GM23338 (cell line): ENCODE measurements at regions not wholly inside any gene's neighbourhood (a gene's known extent, or its start where the extent isn't known, plus 50 kb on each side); places are given as distances from the start of the nearest gene placed in this dataset.

Experiments
- ATAC-seq: fragments of 200-7000 bp; cut with Tn5 transposase; 3 replicates; pipeline ENCODE4 v1.9.1; 2020
- DNase-seq: peaks from one replicate; pipeline ENCODE4 v3.0.0-alpha.2; 2015; ENCODE audit warnings: low spot score
- H2AFZ ChIP-seq: fragments of 200-600 bp; sonication (generic); 2 replicates; pipeline ENCODE4 v1.8.0; 2016; ENCODE audit warnings: antibody characterized with exemption, mild to moderate bottlenecking, moderate library complexity
- H3F3A ChIP-seq: fragments of 200-600 bp; sonication (generic); replicated peaks from 2 replicates; pipeline ENCODE4 v1.8.0; 2017; ENCODE audit warnings: antibody characterized with exemption, mixed run types, low read depth
- H3K27ac ChIP-seq: fragments of 200-600 bp; sonication (generic); 2 replicates; pipeline ENCODE4 v1.6.1; 2016; ENCODE audit warnings: low read depth
- H3K27me3 ChIP-seq: fragments of 200-600 bp; sonication (generic); 2 replicates; pipeline ENCODE4 v1.8.0; 2016; ENCODE audit warnings: mild to moderate bottlenecking, mixed run types, moderate library complexity; ENCODE audit not compliant: insufficient read depth
- H3K36me3 ChIP-seq: fragments of 200-600 bp; sonication (generic); 2 replicates; pipeline ENCODE4 v1.8.0; 2016; ENCODE audit warnings: mild to moderate bottlenecking; ENCODE audit not compliant: insufficient read depth
- H3K4me1 ChIP-seq: fragments of 200-600 bp; sonication (generic); 2 replicates; pipeline ENCODE4 v1.8.0; 2016; ENCODE audit warnings: mild to moderate bottlenecking, moderate library complexity; ENCODE audit not compliant: insufficient read depth
- H3K4me2 ChIP-seq: fragments of 200-600 bp; sonication (generic); 2 replicates; pipeline ENCODE4 v1.7.1; 2017; ENCODE audit warnings: mixed run types
- H3K4me3 ChIP-seq: fragments of 200-600 bp; sonication (generic); 2 replicates; pipeline ENCODE4 v1.6.1; 2016; ENCODE audit warnings: mixed run types
- H3K79me2 ChIP-seq: fragments of 200-600 bp; sonication (generic); replicated peaks from 2 replicates; pipeline ENCODE4 v1.8.0; 2017; ENCODE audit warnings: mild to moderate bottlenecking; ENCODE audit not compliant: insufficient read depth
- H3K9me2 ChIP-seq: fragments of 200-600 bp; sonication (generic); 2 replicates; pipeline ENCODE4 v1.8.0; 2017; ENCODE audit not compliant: insufficient read depth
- H4K20me1 ChIP-seq: fragments of 200-600 bp; sonication (generic); replicated peaks from 2 replicates; pipeline ENCODE4 v1.8.0; 2017; ENCODE audit warnings: mild to moderate bottlenecking; ENCODE audit not compliant: insufficient read depth
- H3K27ac Mint-ChIP-seq: 2 replicates; pipeline ENCODE4 v1.8.0; 2020; ENCODE audit warnings: inconsistent platforms, mild to moderate bottlenecking, moderate library complexity, mixed read lengths
- H3K27me3 Mint-ChIP-seq: 3 replicates; pipeline ENCODE4 v1.8.0; 2022; ENCODE audit warnings: low read depth, mild to moderate bottlenecking, moderate library complexity, mixed read lengths, inconsistent platforms; ENCODE audit not compliant: insufficient read depth, poor library complexity
- H3K36me3 Mint-ChIP-seq: 3 replicates; pipeline ENCODE4 v1.8.0; 2021; ENCODE audit warnings: low read depth, mild to moderate bottlenecking, inconsistent platforms, moderate library complexity, mixed read lengths
- H3K4me1 Mint-ChIP-seq: 3 replicates; pipeline ENCODE4 v1.8.0; 2020; ENCODE audit warnings: mild to moderate bottlenecking, inconsistent platforms, mixed read lengths
- H3K4me3 Mint-ChIP-seq: 3 replicates; pipeline ENCODE4 v1.8.0; 2021; ENCODE audit warnings: moderate library complexity, mild to moderate bottlenecking, inconsistent platforms, mixed read lengths
- H3K9me3 Mint-ChIP-seq: 3 replicates; pipeline ENCODE4 v1.8.0; 2020; ENCODE audit warnings: moderate library complexity, mild to moderate bottlenecking, inconsistent platforms, mixed read lengths
- CREB1 ChIP-seq: fragments of 250-450 bp; sonication (Bioruptor Pico); IDR thresholded peaks from 2 replicates; pipeline ENCODE4 v1.5.0; 2020; ENCODE audit warnings: low read depth, mild to moderate bottlenecking, moderate library complexity
- EZH2phosphoT487 ChIP-seq: fragments of 200-600 bp; sonication (generic); IDR thresholded peaks from one replicate; pipeline ENCODE4 v1.8.1; 2018; ENCODE audit warnings: antibody characterized with exemption; ENCODE audit not compliant: unreplicated experiment
- JUNB ChIP-seq: IDR thresholded peaks from one replicate; pipeline ENCODE4 v1.6.1; 2016; ENCODE audit warnings: antibody characterized with exemption; ENCODE audit not compliant: unreplicated experiment
- NANOG ChIP-seq: IDR thresholded peaks from 2 replicates; pipeline ENCODE4 v1.6.1; 2016; ENCODE audit warnings: antibody characterized with exemption, borderline replicate concordance
- POLR2AphosphoS5 ChIP-seq: IDR thresholded peaks from 2 replicates; pipeline ENCODE4 v1.6.1; 2016; ENCODE audit warnings: antibody characterized with exemption, low read depth
- ZNF114 ChIP-seq: fragments of 250-450 bp; sonication (Bioruptor Pico); IDR thresholded peaks from 2 replicates; pipeline ENCODE4 v1.5.0; 2020; ENCODE audit warnings: mild to moderate bottlenecking, moderate library complexity
- ZNF331 ChIP-seq: fragments of 250-450 bp; sonication (Bioruptor Pico); IDR thresholded peaks from 2 replicates; pipeline ENCODE4 v1.5.0; 2020; ENCODE audit warnings: low read depth, mild to moderate bottlenecking, moderate library complexity
- TF ChIP-seq, protein P1 (sequence below): fragments of 250-450 bp; sonication (Bioruptor Pico); IDR thresholded peaks from 2 replicates; pipeline ENCODE4 v1.5.0; 2020; ENCODE audit warnings: mild to moderate bottlenecking, moderate library complexity
- TF ChIP-seq, protein P2 (sequence below): IDR thresholded peaks from one replicate; pipeline ENCODE4 v1.6.1; 2018; ENCODE audit warnings: antibody characterized with exemption; ENCODE audit not compliant: unreplicated experiment
- TF ChIP-seq, protein P3 (sequence below): IDR thresholded peaks from 2 replicates; pipeline ENCODE4 v1.6.1; 2016; ENCODE audit warnings: antibody characterized with exemption
- TF ChIP-seq, protein P4 (sequence below), 2 experiments: fragments of 200-600 bp in 1 of 2; sonication (generic) in 1 of 2; conservative IDR thresholded peaks; 2 replicates each; pipeline versions ENCODE4 v1.5.1 to v1.6.1; 2016 to 2017; ENCODE audit warnings: antibody characterized with exemption in 2 of 2, low read depth in 2 of 2, mild to moderate bottlenecking in 2 of 2, moderate library complexity in 1 of 2

DNA sequence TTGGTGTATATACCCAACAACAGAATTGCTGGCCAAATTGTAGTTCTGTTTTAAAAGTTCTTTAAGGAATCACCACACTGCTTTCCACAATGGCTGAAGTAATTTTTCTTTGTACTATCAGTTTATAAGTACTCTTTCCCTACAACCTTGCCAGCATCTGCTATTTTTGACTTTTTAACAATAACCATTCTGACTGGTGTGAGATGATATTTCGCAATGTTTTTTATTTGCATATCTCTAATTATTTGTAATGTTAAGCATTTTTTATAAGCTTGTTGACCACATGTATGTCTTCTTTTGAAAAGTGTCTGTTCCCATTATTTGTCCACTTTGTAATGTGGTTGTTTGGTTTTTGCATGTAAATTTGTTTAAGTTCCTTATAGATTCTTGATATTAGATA lies 509.9 kb upstream of the POU3F4 start (continued):
- TF ChIP-seq, protein P1, sequence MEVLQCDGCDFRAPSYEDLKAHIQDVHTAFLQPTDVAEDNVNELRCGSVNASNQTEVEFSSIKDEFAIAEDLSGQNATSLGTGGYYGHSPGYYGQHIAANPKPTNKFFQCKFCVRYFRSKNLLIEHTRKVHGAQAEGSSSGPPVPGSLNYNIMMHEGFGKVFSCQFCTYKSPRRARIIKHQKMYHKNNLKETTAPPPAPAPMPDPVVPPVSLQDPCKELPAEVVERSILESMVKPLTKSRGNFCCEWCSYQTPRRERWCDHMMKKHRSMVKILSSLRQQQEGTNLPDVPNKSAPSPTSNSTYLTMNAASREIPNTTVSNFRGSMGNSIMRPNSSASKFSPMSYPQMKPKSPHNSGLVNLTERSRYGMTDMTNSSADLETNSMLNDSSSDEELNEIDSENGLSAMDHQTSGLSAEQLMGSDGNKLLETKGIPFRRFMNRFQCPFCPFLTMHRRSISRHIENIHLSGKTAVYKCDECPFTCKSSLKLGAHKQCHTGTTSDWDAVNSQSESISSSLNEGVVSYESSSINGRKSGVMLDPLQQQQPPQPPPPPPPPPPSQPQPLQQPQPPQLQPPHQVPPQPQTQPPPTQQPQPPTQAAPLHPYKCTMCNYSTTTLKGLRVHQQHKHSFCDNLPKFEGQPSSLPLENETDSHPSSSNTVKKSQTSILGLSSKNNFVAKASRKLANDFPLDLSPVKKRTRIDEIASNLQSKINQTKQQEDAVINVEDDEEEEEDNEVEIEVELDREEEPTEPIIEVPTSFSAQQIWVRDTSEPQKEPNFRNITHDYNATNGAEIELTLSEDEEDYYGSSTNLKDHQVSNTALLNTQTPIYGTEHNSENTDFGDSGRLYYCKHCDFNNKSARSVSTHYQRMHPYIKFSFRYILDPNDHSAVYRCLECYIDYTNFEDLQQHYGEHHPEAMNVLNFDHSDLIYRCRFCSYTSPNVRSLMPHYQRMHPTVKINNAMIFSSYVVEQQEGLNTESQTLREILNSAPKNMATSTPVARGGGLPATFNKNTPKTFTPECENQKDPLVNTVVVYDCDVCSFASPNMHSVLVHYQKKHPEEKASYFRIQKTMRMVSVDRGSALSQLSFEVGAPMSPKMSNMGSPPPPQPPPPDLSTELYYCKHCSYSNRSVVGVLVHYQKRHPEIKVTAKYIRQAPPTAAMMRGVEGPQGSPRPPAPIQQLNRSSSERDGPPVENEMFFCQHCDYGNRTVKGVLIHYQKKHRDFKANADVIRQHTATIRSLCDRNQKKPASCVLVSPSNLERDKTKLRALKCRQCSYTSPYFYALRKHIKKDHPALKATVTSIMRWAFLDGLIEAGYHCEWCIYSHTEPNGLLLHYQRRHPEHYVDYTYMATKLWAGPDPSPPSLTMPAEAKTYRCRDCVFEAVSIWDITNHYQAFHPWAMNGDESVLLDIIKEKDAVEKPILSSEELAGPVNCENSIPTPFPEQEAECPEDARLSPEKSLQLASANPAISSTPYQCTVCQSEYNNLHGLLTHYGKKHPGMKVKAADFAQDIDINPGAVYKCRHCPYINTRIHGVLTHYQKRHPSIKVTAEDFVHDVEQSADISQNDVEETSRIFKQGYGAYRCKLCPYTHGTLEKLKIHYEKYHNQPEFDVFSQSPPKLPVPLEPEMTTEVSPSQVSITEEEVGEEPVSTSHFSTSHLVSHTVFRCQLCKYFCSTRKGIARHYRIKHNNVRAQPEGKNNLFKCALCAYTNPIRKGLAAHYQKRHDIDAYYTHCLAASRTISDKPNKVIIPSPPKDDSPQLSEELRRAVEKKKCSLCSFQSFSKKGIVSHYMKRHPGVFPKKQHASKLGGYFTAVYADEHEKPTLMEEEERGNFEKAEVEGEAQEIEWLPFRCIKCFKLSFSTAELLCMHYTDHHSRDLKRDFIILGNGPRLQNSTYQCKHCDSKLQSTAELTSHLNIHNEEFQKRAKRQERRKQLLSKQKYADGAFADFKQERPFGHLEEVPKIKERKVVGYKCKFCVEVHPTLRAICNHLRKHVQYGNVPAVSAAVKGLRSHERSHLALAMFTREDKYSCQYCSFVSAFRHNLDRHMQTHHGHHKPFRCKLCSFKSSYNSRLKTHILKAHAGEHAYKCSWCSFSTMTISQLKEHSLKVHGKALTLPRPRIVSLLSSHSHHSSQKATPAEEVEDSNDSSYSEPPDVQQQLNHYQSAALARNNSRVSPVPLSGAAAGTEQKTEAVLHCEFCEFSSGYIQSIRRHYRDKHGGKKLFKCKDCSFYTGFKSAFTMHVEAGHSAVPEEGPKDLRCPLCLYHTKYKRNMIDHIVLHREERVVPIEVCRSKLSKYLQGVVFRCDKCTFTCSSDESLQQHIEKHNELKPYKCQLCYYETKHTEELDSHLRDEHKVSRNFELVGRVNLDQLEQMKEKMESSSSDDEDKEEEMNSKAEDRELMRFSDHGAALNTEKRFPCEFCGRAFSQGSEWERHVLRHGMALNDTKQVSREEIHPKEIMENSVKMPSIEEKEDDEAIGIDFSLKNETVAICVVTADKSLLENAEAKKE, result no peak
- TF ChIP-seq NANOG, result no peak
- no peak for TF ChIP-seq ZNF331
- no peak for TF ChIP-seq ZNF114 (CRISPR knock-in tag)
- TF ChIP-seq JUNB, result no peak

DNA sequence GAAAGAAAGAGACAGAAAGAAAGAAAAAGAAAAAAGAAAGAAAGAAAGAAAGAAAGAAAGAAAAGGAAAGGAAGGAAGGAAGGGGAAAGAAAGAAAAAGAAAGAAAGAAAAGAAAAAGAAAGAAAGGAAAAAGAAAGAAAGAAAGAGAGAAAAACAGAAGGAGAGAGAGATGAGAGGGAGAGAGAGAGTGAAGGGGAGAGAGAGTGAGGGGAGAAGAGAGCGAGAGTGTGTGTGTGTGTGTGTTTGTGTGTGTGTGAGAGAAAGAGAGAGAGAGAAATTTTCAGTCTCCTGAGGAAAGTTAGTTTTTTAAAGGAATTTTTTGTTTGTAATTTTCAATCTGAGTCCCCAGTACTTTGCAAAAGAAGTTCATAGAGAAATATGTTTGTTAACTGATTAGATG lies 504.1 kb upstream of the POU3F4 start:
- no peak for TF ChIP-seq ZNF331
- TF ChIP-seq POLR2AphosphoS5, result no peak
- TF ChIP-seq, protein P2, sequence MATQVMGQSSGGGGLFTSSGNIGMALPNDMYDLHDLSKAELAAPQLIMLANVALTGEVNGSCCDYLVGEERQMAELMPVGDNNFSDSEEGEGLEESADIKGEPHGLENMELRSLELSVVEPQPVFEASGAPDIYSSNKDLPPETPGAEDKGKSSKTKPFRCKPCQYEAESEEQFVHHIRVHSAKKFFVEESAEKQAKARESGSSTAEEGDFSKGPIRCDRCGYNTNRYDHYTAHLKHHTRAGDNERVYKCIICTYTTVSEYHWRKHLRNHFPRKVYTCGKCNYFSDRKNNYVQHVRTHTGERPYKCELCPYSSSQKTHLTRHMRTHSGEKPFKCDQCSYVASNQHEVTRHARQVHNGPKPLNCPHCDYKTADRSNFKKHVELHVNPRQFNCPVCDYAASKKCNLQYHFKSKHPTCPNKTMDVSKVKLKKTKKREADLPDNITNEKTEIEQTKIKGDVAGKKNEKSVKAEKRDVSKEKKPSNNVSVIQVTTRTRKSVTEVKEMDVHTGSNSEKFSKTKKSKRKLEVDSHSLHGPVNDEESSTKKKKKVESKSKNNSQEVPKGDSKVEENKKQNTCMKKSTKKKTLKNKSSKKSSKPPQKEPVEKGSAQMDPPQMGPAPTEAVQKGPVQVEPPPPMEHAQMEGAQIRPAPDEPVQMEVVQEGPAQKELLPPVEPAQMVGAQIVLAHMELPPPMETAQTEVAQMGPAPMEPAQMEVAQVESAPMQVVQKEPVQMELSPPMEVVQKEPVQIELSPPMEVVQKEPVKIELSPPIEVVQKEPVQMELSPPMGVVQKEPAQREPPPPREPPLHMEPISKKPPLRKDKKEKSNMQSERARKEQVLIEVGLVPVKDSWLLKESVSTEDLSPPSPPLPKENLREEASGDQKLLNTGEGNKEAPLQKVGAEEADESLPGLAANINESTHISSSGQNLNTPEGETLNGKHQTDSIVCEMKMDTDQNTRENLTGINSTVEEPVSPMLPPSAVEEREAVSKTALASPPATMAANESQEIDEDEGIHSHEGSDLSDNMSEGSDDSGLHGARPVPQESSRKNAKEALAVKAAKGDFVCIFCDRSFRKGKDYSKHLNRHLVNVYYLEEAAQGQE, result no peak
- TF ChIP-seq, protein P3, sequence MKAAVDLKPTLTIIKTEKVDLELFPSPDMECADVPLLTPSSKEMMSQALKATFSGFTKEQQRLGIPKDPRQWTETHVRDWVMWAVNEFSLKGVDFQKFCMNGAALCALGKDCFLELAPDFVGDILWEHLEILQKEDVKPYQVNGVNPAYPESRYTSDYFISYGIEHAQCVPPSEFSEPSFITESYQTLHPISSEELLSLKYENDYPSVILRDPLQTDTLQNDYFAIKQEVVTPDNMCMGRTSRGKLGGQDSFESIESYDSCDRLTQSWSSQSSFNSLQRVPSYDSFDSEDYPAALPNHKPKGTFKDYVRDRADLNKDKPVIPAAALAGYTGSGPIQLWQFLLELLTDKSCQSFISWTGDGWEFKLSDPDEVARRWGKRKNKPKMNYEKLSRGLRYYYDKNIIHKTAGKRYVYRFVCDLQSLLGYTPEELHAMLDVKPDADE, result no peak
- TF ChIP-seq, protein P4, sequence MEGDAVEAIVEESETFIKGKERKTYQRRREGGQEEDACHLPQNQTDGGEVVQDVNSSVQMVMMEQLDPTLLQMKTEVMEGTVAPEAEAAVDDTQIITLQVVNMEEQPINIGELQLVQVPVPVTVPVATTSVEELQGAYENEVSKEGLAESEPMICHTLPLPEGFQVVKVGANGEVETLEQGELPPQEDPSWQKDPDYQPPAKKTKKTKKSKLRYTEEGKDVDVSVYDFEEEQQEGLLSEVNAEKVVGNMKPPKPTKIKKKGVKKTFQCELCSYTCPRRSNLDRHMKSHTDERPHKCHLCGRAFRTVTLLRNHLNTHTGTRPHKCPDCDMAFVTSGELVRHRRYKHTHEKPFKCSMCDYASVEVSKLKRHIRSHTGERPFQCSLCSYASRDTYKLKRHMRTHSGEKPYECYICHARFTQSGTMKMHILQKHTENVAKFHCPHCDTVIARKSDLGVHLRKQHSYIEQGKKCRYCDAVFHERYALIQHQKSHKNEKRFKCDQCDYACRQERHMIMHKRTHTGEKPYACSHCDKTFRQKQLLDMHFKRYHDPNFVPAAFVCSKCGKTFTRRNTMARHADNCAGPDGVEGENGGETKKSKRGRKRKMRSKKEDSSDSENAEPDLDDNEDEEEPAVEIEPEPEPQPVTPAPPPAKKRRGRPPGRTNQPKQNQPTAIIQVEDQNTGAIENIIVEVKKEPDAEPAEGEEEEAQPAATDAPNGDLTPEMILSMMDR (conservative IDR thresholded peaks at IDR 0.05; ENCODE audit: low read depth in 2 of 2), result no peak
- TF ChIP-seq ZNF114 (CRISPR knock-in tag), result no peak
- TF ChIP-seq EZH2phosphoT487, result no peak
- TF ChIP-seq CREB1, result no peak
- Histone ChIP-seq H3K4me1 (no peaks in the 10 kb centered on the region), H4K20me1 (no peaks in the 10 kb centered on the region), H3F3A (no peaks in the 10 kb centered on the region), H3K4me2 (no peak overlapping the region), H3K9me2 (no peaks in the 10 kb centered on the region), H3K36me3 (no peaks in the 10 kb centered on the region), H3K4me3 (no peak overlapping the region), H2AFZ (no peak overlapping the region), H3K79me2 (no peaks in the 10 kb centered on the region), H3K27me3 (no peaks in the 10 kb centered on the region), H3K27ac (no peak overlapping the region)
- DNase-seq (no peak), ATAC-seq (no peak)
- Mint-ChIP-seq H3K36me3 (no peaks in the 10 kb centered on the region), H3K4me1 (no peaks in the 10 kb centered on the region; the same call in 2 of the 3 replicates), H3K27me3 (no peaks in the 10 kb centered on the region), H3K9me3 (no peaks in the 10 kb centered on the region), H3K4me3 (no peak overlapping the region), H3K27ac (no peak overlapping the region)
